ENCODE measurements at regions not wholly inside any gene's neighbourhood (a gene's known extent, or its start where the extent isn't known, plus 50 kb on each side); places are given as distances from the start of the nearest gene placed in this dataset.

DNA sequence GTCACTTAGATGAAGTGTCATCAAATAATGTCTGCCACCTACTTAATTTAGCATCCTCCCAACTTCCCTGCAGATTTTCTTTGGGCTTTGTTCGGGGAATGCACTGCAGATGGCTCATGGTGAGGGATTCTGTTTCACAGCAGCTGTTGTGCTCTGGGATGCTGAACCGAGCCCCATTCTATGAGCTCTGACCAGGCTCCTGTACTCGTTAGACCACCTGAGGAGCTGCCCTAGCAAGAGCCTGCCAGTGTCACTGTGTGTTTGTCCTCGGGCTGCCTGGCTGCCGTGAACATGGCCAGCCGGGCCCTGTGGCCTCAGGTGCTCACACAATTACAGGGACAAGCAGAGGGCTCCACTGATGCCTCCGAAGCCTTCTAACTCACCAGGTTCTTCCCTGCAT lies 238.8 kb upstream of the ECI2 start:
- no TSS peak for BruUV-seq (replicated peaks)
- Histone ChIP-seq H3K27ac (ENCODE audit: low read length) (no peak overlapping the region), H3K27me3 (ENCODE audit: control insufficient read depth, insufficient read depth, low read length) (no peaks in the 10 kb centered on the region), H3K36me3 (ENCODE audit: control insufficient read depth, insufficient read depth, low read length) (no peaks in the 10 kb centered on the region), H3K9me3 (ENCODE audit: control insufficient read depth, insufficient read depth, low read depth, low read length) (no peaks in the 10 kb centered on the region), H3K4me1 (ENCODE audit: control insufficient read depth, insufficient read depth, low read length) (no peaks in the 10 kb centered on the region), H3K4me3 (ENCODE audit: low read depth in 2 of 2, low read length in 2 of 2) (no peak overlapping the region)
- ChIA-PET CTCF (no interaction called here), POLR2A (no interaction called here)
- ATAC-seq: no peak
- intact Hi-C loops (cut with micrococcal nuclease; ENCODE audit: unreplicated experiment) (no loop called here), in situ Hi-C loops (cut with HindIII; ENCODE audit: low pct_unique_long_range_greater_than_20kb, low sequenced_read_pairs) (no loop called here)
- no peak for TF ChIP-seq SIN3A (IDR thresholded peaks at IDR 0.05; ENCODE audit: borderline replicate concordance, insufficient read depth, low read depth, low read length)
- no peak for TF ChIP-seq REST (IDR thresholded peaks at IDR 0.05; ENCODE audit: insufficient read depth in 1 of 2, low read depth in 2 of 2, low read length in 1 of 2)
- no peak for TF ChIP-seq POLR2AphosphoS5 (IDR thresholded peaks at IDR 0.05; ENCODE audit: low read depth, low read length)
- TF ChIP-seq CTCF (IDR thresholded peaks at IDR 0.05): no peak
- TF ChIP-seq TCF7L2 (IDR thresholded peaks at IDR 0.05; ENCODE audit: low read depth, low read length): no peak
- DNase-seq (ENCODE audit: low read depth, low spot score): no peak

- intact Hi-C loops (cut with micrococcal nuclease; ENCODE audit: unreplicated experiment): no loop called here
- no peaks in the 10 kb centered on the region for H3K36me3 ChIP-seq (ENCODE audit: control insufficient read depth, insufficient read depth, low read length)
- H3K4me1 ChIP-seq (ENCODE audit: control insufficient read depth, insufficient read depth, low read length): no peaks in the 10 kb centered on the region
- ChIA-PET POLR2A (no interaction called here), CTCF (no interaction called here)
- H3K9me3 ChIP-seq (ENCODE audit: control insufficient read depth, insufficient read depth, low read depth, low read length): no peaks in the 10 kb centered on the region
- H3K4me3 ChIP-seq (ENCODE audit: low read depth in 2 of 2, low read length in 2 of 2): no peak overlapping the region
- in situ Hi-C loops (cut with HindIII; ENCODE audit: low pct_unique_long_range_greater_than_20kb, low sequenced_read_pairs): no loop called here
- TF ChIP-seq TCF7L2 (IDR thresholded peaks at IDR 0.05; ENCODE audit: low read depth, low read length) (no peak), POLR2AphosphoS5 (IDR thresholded peaks at IDR 0.05; ENCODE audit: low read depth, low read length) (no peak), REST (IDR thresholded peaks at IDR 0.05; ENCODE audit: insufficient read depth in 1 of 2, low read depth in 2 of 2, low read length in 1 of 2) (no peak), CTCF (IDR thresholded peaks at IDR 0.05) (no peak), SIN3A (IDR thresholded peaks at IDR 0.05; ENCODE audit: borderline replicate concordance, insufficient read depth, low read depth, low read length) (no peak)
- H3K27ac ChIP-seq (ENCODE audit: low read length): no peak overlapping the region
- H3K27me3 ChIP-seq (ENCODE audit: control insufficient read depth, insufficient read depth, low read length): no peaks in the 10 kb centered on the region
- ATAC-seq (no peak), DNase-seq (ENCODE audit: low read depth, low spot score) (no peak)
- no TSS peak for BruUV-seq (replicated peaks)
Observed at GRCh38 chr6:4372866-4373265, 237.5 kb upstream of the ECI2 start.

Data from Panc1 (cell line).